K562 (cell line): ENCODE measurements at regions not wholly inside any gene's neighbourhood (a gene's known extent, or its start where the extent isn't known, plus 50 kb on each side); places are given as distances from the start of the nearest gene placed in this dataset.

Experiments used
- DPF2 ChIP-seq: fragments of 450-650 bp; IDR thresholded peaks from 2 replicates; pipeline ENCODE4 v1.6.1; 2016
- KDM5B ChIP-seq: fragments of 200-600 bp; sonication (generic); IDR thresholded peaks from 2 replicates; pipeline ENCODE4 v1.6.1; 2012; ENCODE audit warnings: low read depth, mild to moderate bottlenecking, moderate library complexity, low read length, control low read depth, inconsistent platforms; ENCODE audit not compliant: insufficient replicate concordance
- KLF6 ChIP-seq: fragments of 250-450 bp; sonication (Bioruptor Pico); IDR thresholded peaks from 2 replicates; pipeline ENCODE4 v1.4.0; 2020; ENCODE audit warnings: mild to moderate bottlenecking, moderate library complexity, borderline replicate concordance
- MCM7 ChIP-seq, 2 experiments: fragments of 450-650 bp; IDR thresholded peaks; 2 replicates each; pipeline ENCODE4 v1.6.1; 2016 to 2018
- NR2C1 ChIP-seq, 2 experiments: fragments of 450-650 bp; IDR thresholded peaks; 2 replicates each; pipeline ENCODE4 v1.6.1; 2017; ENCODE audit warnings: mild to moderate bottlenecking in 2 of 2, antibody characterized with exemption in 1 of 2, inconsistent platforms in 1 of 2, missing compliant biosample characterization in 1 of 2, missing genetic modification characterization in 1 of 2
- PTRF ChIP-seq: fragments of 450-650 bp; IDR thresholded peaks from 2 replicates; pipeline ENCODE4 v1.6.1; 2016; ENCODE audit warnings: mild to moderate bottlenecking, missing genetic modification characterization, missing compliant biosample characterization
- SETDB1 ChIP-seq: IDR thresholded peaks from one replicate; pipeline ENCODE4 v1.6.1; 2012; ENCODE audit warnings: low read length, control low read depth, inconsistent platforms
- SMC3 ChIP-seq: conservative IDR thresholded peaks from 2 replicates; pipeline ENCODE4 v1.6.1; 2011; ENCODE audit warnings: low read depth, low read length, improper control_type of control experiment; ENCODE audit not compliant: insufficient read depth
- ZFP36 ChIP-seq: fragments of 150-350 bp; IDR thresholded peaks from 2 replicates; pipeline ENCODE4 v1.6.1; 2018; ENCODE audit warnings: low read length, low read depth; ENCODE audit not compliant: partially characterized antibody
- TF ChIP-seq, protein P1 (sequence below), 2 experiments: IDR thresholded peaks in 1 of 2; conservative IDR thresholded peaks in 1 of 2; 2 replicates each; pipeline ENCODE4 v1.6.1; 2016; ENCODE audit warnings: low read depth in 2 of 2, mild to moderate bottlenecking in 1 of 2, missing compliant biosample characterization in 1 of 2, missing genetic modification characterization in 1 of 2, moderate library complexity in 1 of 2
- TF ChIP-seq, protein P2 (sequence below): fragments of 450-650 bp; conservative IDR thresholded peaks from 2 replicates; pipeline ENCODE4 v1.6.1; 2016; ENCODE audit warnings: missing genetic modification characterization, low read depth, mild to moderate bottlenecking, control low read depth, missing compliant biosample characterization
- TF ChIP-seq, protein P3 (sequence below): sonication (generic); IDR thresholded peaks from 2 replicates; pipeline ENCODE4 v1.6.1; 2016
- TF ChIP-seq, protein P4 (sequence below): sonication (generic); formaldehyde crosslinking; IDR thresholded peaks from 2 replicates; pipeline ENCODE4 v1.8.0; 2022; ENCODE audit warnings: mild to moderate bottlenecking, missing genetic modification reagents
- TF ChIP-seq, protein P5 (sequence below): sonication (generic); formaldehyde crosslinking; IDR thresholded peaks from 2 replicates; pipeline ENCODE4 v1.8.1; 2022; ENCODE audit warnings: missing genetic modification reagents
- TF ChIP-seq, protein P6 (sequence below): IDR thresholded peaks from 3 replicates; pipeline ENCODE4 v1.6.1; 2011; ENCODE audit warnings: borderline replicate concordance, mild to moderate bottlenecking, moderate library complexity; ENCODE audit not compliant: insufficient read length; ENCODE audit errors: extremely low read depth

DNA sequence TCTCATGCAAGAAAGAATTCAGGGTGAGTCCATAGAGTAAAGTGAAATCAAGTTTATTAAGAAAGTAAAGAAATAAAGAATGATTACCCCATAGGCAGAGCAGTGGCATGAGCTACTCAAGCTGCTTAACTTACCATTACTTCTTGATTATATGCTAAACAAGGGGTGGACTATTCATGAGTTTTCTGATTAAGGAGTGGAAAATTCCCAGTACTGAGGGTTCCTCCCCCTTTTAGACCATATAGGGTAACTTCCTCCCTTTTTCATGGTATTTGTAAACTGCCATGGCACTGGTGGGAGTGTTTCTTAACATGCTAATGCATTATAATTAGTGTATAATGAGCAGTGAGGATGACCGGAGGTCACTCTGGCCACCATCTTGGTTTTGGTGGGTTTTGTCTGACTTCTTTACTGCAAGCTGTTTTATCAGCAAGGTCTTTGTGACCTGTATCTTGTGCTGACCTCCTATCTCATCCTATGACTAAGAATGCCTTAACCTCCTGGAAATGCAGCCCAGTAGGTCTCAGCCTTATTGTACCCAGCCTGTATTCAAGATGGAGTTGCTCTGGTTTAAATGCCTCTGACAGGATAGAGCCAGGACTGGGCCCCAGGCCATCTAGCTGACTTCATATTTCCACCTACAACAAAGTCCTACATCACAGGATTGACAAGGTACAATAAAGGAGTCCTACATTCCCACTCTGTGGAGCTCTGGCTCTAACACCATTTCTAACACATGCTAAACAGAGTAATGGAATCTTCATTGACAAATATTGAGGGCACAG lies 186.7 kb downstream of the NXNL2 start (continued):
- TF ChIP-seq SMC3 (no peak), ZFP36 (no peak), PTRF (no peak), DPF2 (no peak), MCM7 (IDR thresholded peaks at IDR 0.05) (no peak), SETDB1 (no peak), NR2C1 (IDR thresholded peaks at IDR 0.05) (no peak), NR2C1 (tag; IDR thresholded peaks at IDR 0.05) (peak; percentile 73), KLF6 (CRISPR knock-in tag) (peak; percentile 60; the same call in 1 of the 2 replicates), KDM5B (no peak)
- TF ChIP-seq, protein P1, sequence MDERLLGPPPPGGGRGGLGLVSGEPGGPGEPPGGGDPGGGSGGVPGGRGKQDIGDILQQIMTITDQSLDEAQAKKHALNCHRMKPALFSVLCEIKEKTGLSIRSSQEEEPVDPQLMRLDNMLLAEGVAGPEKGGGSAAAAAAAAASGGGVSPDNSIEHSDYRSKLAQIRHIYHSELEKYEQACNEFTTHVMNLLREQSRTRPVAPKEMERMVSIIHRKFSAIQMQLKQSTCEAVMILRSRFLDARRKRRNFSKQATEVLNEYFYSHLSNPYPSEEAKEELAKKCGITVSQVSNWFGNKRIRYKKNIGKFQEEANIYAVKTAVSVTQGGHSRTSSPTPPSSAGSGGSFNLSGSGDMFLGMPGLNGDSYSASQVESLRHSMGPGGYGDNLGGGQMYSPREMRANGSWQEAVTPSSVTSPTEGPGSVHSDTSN (CRISPR knock-in tag; IDR thresholded peaks at IDR 0.05; ENCODE audit: low read depth): no peak
- TF ChIP-seq, protein P1 (tag; conservative IDR thresholded peaks at IDR 0.05; ENCODE audit: low read depth): no peak
- TF ChIP-seq, protein P2, sequence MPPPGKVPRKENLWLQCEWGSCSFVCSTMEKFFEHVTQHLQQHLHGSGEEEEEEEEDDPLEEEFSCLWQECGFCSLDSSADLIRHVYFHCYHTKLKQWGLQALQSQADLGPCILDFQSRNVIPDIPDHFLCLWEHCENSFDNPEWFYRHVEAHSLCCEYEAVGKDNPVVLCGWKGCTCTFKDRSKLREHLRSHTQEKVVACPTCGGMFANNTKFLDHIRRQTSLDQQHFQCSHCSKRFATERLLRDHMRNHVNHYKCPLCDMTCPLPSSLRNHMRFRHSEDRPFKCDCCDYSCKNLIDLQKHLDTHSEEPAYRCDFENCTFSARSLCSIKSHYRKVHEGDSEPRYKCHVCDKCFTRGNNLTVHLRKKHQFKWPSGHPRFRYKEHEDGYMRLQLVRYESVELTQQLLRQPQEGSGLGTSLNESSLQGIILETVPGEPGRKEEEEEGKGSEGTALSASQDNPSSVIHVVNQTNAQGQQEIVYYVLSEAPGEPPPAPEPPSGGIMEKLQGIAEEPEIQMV (tag): no peak
- TF ChIP-seq, protein P3, sequence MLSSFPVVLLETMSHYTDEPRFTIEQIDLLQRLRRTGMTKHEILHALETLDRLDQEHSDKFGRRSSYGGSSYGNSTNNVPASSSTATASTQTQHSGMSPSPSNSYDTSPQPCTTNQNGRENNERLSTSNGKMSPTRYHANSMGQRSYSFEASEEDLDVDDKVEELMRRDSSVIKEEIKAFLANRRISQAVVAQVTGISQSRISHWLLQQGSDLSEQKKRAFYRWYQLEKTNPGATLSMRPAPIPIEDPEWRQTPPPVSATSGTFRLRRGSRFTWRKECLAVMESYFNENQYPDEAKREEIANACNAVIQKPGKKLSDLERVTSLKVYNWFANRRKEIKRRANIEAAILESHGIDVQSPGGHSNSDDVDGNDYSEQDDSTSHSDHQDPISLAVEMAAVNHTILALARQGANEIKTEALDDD: no peak
- TF ChIP-seq, protein P4, sequence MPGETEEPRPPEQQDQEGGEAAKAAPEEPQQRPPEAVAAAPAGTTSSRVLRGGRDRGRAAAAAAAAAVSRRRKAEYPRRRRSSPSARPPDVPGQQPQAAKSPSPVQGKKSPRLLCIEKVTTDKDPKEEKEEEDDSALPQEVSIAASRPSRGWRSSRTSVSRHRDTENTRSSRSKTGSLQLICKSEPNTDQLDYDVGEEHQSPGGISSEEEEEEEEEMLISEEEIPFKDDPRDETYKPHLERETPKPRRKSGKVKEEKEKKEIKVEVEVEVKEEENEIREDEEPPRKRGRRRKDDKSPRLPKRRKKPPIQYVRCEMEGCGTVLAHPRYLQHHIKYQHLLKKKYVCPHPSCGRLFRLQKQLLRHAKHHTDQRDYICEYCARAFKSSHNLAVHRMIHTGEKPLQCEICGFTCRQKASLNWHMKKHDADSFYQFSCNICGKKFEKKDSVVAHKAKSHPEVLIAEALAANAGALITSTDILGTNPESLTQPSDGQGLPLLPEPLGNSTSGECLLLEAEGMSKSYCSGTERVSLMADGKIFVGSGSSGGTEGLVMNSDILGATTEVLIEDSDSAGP (CRISPR knock-in tag): no peak
- TF ChIP-seq, protein P5, sequence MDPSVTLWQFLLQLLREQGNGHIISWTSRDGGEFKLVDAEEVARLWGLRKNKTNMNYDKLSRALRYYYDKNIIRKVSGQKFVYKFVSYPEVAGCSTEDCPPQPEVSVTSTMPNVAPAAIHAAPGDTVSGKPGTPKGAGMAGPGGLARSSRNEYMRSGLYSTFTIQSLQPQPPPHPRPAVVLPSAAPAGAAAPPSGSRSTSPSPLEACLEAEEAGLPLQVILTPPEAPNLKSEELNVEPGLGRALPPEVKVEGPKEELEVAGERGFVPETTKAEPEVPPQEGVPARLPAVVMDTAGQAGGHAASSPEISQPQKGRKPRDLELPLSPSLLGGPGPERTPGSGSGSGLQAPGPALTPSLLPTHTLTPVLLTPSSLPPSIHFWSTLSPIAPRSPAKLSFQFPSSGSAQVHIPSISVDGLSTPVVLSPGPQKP (CRISPR knock-in tag): no peak
- TF ChIP-seq, protein P6, sequence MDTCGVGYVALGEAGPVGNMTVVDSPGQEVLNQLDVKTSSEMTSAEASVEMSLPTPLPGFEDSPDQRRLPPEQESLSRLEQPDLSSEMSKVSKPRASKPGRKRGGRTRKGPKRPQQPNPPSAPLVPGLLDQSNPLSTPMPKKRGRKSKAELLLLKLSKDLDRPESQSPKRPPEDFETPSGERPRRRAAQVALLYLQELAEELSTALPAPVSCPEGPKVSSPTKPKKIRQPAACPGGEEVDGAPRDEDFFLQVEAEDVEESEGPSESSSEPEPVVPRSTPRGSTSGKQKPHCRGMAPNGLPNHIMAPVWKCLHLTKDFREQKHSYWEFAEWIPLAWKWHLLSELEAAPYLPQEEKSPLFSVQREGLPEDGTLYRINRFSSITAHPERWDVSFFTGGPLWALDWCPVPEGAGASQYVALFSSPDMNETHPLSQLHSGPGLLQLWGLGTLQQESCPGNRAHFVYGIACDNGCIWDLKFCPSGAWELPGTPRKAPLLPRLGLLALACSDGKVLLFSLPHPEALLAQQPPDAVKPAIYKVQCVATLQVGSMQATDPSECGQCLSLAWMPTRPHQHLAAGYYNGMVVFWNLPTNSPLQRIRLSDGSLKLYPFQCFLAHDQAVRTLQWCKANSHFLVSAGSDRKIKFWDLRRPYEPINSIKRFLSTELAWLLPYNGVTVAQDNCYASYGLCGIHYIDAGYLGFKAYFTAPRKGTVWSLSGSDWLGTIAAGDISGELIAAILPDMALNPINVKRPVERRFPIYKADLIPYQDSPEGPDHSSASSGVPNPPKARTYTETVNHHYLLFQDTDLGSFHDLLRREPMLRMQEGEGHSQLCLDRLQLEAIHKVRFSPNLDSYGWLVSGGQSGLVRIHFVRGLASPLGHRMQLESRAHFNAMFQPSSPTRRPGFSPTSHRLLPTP: no peak
